HG03565 (cell line): ENCODE measurements at regions not wholly inside any gene's neighbourhood (a gene's known extent, or its start where the extent isn't known, plus 50 kb on each side); places are given as distances from the start of the nearest gene placed in this dataset.
"Not testable (repeated sequence)": the region's sequence is repeated elsewhere in the genome, so short reads cannot be mapped to it uniquely, and the experiment has no call there.

Experiments used
- ATAC-seq: cut with Tn5 transposase; IDR thresholded peaks from one replicate; pipeline ENCODE4 v1.9.1; 2021; ENCODE audit warnings: mild to moderate bottlenecking, moderate library complexity; ENCODE audit not compliant: unreplicated experiment

- no peak for ATAC-seq
Measured at GRCh38 chr2:11069566-11070185, 85.6 kb upstream of the SLC66A3 start.

GRCh38 chr2:11071211-11071610 lies 84.1 kb upstream of the SLC66A3 start:
- no peak for ATAC-seq

GRCh38 chr2:11071939-11072338 lies 83.3 kb upstream of the SLC66A3 start:
- no peak for ATAC-seq

- no peak for ATAC-seq
Measured at GRCh38 chr2:11072550-11072949, 82.7 kb upstream of the SLC66A3 start.

- ATAC-seq = no peak
Measured at GRCh38 chr2:11073251-11073650, 82.0 kb upstream of the SLC66A3 start.

GRCh38 chr2:11073776-11074175 lies 81.5 kb upstream of the SLC66A3 start:
- no peak for ATAC-seq

- ATAC-seq = no peak
Measured at GRCh38 chr2:11074246-11074820, 80.9 kb upstream of the SLC66A3 start.

GRCh38 chr2:11075221-11075620 lies 80.0 kb upstream of the SLC66A3 start:
- ATAC-seq = no peak

GRCh38 chr2:11077411-11077810 lies 77.9 kb upstream of the SLC66A3 start:
- ATAC-seq = no peak

- ATAC-seq = no peak
Measured at GRCh38 chr2:11079136-11079824, 76.0 kb upstream of the SLC66A3 start.

- no peak for ATAC-seq
Measured at GRCh38 chr2:11080253-11081115, 74.8 kb upstream of the SLC66A3 start.

- ATAC-seq = no peak
Measured at GRCh38 chr2:11082880-11083279, 72.4 kb upstream of the SLC66A3 start.

GRCh38 chr2:11088821-11089220 lies 66.4 kb upstream of the SLC66A3 start:
- ATAC-seq = not testable (repeated sequence)

GRCh38 chr2:11090187-11090586 lies 65.1 kb upstream of the SLC66A3 start:
- ATAC-seq = no peak

GRCh38 chr2:11092701-11093335 lies 62.4 kb upstream of the SLC66A3 start:
- no peak for ATAC-seq

GRCh38 chr2:11093467-11093866 lies 61.8 kb upstream of the SLC66A3 start:
- ATAC-seq = no peak

GRCh38 chr2:11094021-11094810 lies 61.1 kb upstream of the SLC66A3 start:
- ATAC-seq = no peak

- no peak for ATAC-seq
Measured at GRCh38 chr2:11096591-11096990, 58.7 kb upstream of the SLC66A3 start.

GRCh38 chr2:11097038-11097720 lies 58.1 kb upstream of the SLC66A3 start:
- ATAC-seq = no peak
